ENCODE measurements at regions not wholly inside any gene's neighbourhood (a gene's known extent, or its start where the extent isn't known, plus 50 kb on each side); places are given as distances from the start of the nearest gene placed in this dataset.

GRCh38 chr1:181858135-181858534, 203.4 kb downstream of the ZNF648 start:
- H3K27me3 Mint-ChIP-seq (ENCODE audit: low read depth) = no peaks in the 10 kb centered on the region; the same call in 1 of the 2 replicates
- H2BK15ac ChIP-seq (ENCODE audit: low read depth, low read length) = no peak overlapping the region
- H3K27ac Mint-ChIP-seq = no peak overlapping the region
- H2AK5ac ChIP-seq (ENCODE audit: insufficient read length, low read length) = no peak overlapping the region
- H3K4ac ChIP-seq (ENCODE audit: low read depth, low read length) = no peak overlapping the region
- H3K27me3 ChIP-seq (ENCODE audit: insufficient read depth, low read length) = no peaks in the 10 kb centered on the region
- no peak overlapping the region for H2BK20ac ChIP-seq (ENCODE audit: low read depth, low read length, poor library complexity, severe bottlenecking)
- no peaks in the 10 kb centered on the region for H3K9me3 ChIP-seq (ENCODE audit: control insufficient read depth, low read depth, low read length)
- no peak overlapping the region for H3K9ac ChIP-seq (ENCODE audit: extremely low read depth, insufficient read length, low read length)
- no peaks in the 10 kb centered on the region for H3K23me2 ChIP-seq (ENCODE audit: insufficient read length, low read depth, low read length, poor library complexity, severe bottlenecking)
- no peaks in the 10 kb centered on the region for H4K20me1 ChIP-seq (ENCODE audit: control insufficient read depth, insufficient read depth, insufficient read length)
- H4K91ac ChIP-seq (ENCODE audit: insufficient read length, low read depth, low read length) = no peak overlapping the region
- no peak overlapping the region for H3K27ac ChIP-seq (ENCODE audit: insufficient read length, low read depth, low read length)
- H3K36me3 Mint-ChIP-seq (ENCODE audit: insufficient read depth in 1 of 3, low read depth in 3 of 3) = peaks cover 4 to 17% (median 14%) of the 10 kb centered on the region in 3 experiments
- no peaks in the 10 kb centered on the region for H3K79me2 ChIP-seq (ENCODE audit: insufficient read depth, low read length)
- H2AFZ ChIP-seq (ENCODE audit: low read length) = no peak overlapping the region
- H3K9me3 Mint-ChIP-seq = peaks cover 24 to 25% of the 10 kb centered on the region in 2 experiments
- no peak overlapping the region for H4K5ac ChIP-seq (ENCODE audit: insufficient read length, low read depth, low read length)
- H3K18ac ChIP-seq (ENCODE audit: insufficient read length, low read depth, low read length) = no peak overlapping the region
- no peaks in the 10 kb centered on the region; the same call in 1 of the 2 replicates for H3K4me1 ChIP-seq (ENCODE audit: insufficient read depth, low read length)
- no peak overlapping the region for H2BK5ac ChIP-seq (ENCODE audit: insufficient read length, low read length)
- H4K8ac ChIP-seq (replicated peaks; ENCODE audit: insufficient read length, low read depth, low read length) = no peak overlapping the region
- DNase-seq = no peak
- no peak overlapping the region for H3T11ph ChIP-seq (ENCODE audit: low read length)
- no peak overlapping the region for H3K23ac ChIP-seq (ENCODE audit: insufficient read length, low read depth, low read length)
- H2BK12ac ChIP-seq (ENCODE audit: insufficient read length, low read depth, low read length) = no peak overlapping the region
- H3K4me1 Mint-ChIP-seq = no peaks in the 10 kb centered on the region
- no peak overlapping the region for H2BK120ac ChIP-seq (ENCODE audit: low read depth, low read length, poor library complexity, severe bottlenecking)
- no peak overlapping the region for H3K4me2 ChIP-seq (ENCODE audit: insufficient read depth, insufficient read length, low read length)
- no peaks in the 10 kb centered on the region for H3K79me1 ChIP-seq (ENCODE audit: insufficient read depth, low read depth, low read length, poor library complexity, severe bottlenecking)
- no peak for TF ChIP-seq CTCF (conservative IDR thresholded peaks at IDR 0.05)
- no peak overlapping the region for H3K56ac ChIP-seq (ENCODE audit: insufficient read length, low read depth, low read length)
- H3K4me3 Mint-ChIP-seq = no peak overlapping the region
- no CpG with 5 or more reads among the region's 4 CpGs for WGBS (ENCODE audit: extremely low coverage, insufficient read length, low lambda C conversion rate)
- H3K14ac ChIP-seq (ENCODE audit: insufficient read depth, low read length) = no peak overlapping the region
